ENCODE measurements at regions not wholly inside any gene's neighbourhood (a gene's known extent, or its start where the extent isn't known, plus 50 kb on each side); places are given as distances from the start of the nearest gene placed in this dataset.

DNA sequence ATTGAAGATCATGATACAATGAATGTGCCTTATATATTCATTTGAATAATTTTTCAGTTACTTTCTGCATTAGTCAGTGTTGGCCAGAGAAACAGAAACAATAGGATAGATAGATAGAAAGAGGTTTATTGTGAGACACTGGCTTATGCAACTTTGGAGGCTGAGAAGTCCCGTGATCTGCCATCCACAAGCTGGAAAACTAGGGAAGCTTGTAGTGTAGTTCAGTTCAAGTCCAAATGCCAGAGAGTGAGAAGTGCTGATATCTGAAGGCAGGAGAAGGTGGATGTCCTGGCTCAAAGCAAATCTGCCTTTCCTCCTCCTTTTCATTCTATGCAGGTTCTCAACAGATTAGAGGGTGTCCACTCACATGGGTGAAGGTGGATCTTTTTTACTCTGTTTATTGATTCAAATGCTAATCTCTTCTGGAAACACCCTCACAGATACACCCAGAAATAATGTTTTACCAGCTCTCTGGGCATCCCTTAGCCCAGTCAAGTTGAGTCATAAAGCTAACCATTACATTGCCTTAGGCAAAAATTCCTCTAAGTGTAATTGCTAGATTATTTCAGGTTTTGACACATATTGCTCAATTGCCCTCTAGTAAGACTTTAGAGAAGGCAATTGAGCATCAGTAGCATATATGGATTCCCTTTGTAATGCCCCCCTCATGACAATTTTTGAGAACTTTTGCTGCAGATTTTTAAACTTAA is 341.4 kb downstream of the LPIN1 start:
- H3K4me3 ChIP-seq (ENCODE audit: low read depth, low read length), result no peak overlapping the region
- DNase-seq (ENCODE audit: low read depth), result peak; percentile 16
- TF ChIP-seq POLR2A (IDR thresholded peaks at IDR 0.05; ENCODE audit: extremely low read depth, insufficient read length), result no peak
- TF ChIP-seq CTCF (IDR thresholded peaks at IDR 0.05; ENCODE audit: low read depth, low read length), result no peak

DNA sequence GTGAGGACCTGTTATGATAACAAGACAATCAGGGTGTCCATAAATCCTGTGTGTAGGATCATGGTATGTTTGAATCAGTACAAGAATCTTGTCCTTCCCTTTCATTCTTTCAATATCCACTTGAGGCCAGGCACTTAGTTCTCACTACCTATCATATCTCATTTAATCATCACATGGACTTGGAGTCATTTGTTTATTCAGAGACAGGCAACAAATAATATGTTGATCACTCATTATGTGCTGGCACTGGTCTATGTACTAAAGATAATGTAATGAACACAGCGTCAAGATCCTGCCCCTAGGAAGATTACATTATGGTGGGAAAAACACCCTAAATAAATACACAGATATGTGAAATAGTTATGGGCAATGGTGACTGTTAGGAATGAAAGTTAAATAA is 342.6 kb downstream of the LPIN1 start:
- TF ChIP-seq CTCF (IDR thresholded peaks at IDR 0.05; ENCODE audit: low read depth, low read length) (no peak), MYC (IDR thresholded peaks at IDR 0.05; ENCODE audit: low read depth, low read length) (no peak), POLR2A (IDR thresholded peaks at IDR 0.05; ENCODE audit: extremely low read depth, insufficient read length) (no peak)
- TF ChIP-seq, protein P1, sequence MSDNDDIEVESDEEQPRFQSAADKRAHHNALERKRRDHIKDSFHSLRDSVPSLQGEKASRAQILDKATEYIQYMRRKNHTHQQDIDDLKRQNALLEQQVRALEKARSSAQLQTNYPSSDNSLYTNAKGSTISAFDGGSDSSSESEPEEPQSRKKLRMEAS (IDR thresholded peaks at IDR 0.05; ENCODE audit: low read depth, low read length), result no peak
- no peak overlapping the region for H3K4me3 ChIP-seq (ENCODE audit: low read depth, low read length)
- DNase-seq (ENCODE audit: low read depth), result no peak

- DNase-seq (ENCODE audit: low read depth), result no peak
- TF ChIP-seq, protein P1 (IDR thresholded peaks at IDR 0.05; ENCODE audit: low read depth, low read length), result no peak
- no peak for TF ChIP-seq POLR2A (IDR thresholded peaks at IDR 0.05; ENCODE audit: extremely low read depth, insufficient read length)
- no peak for TF ChIP-seq CTCF (IDR thresholded peaks at IDR 0.05; ENCODE audit: low read depth, low read length)
- no peak for TF ChIP-seq MYC (IDR thresholded peaks at IDR 0.05; ENCODE audit: low read depth, low read length)
- H3K4me3 ChIP-seq (ENCODE audit: low read depth, low read length), result no peak overlapping the region
Measured at GRCh38 chr2:12089496-12089895, 343.1 kb downstream of the LPIN1 start.

- DNase-seq (ENCODE audit: low read depth), result no peak
- H3K4me3 ChIP-seq (ENCODE audit: low read depth, low read length), result no peak overlapping the region
- TF ChIP-seq MYC (IDR thresholded peaks at IDR 0.05; ENCODE audit: low read depth, low read length) (no peak), POLR2A (IDR thresholded peaks at IDR 0.05; ENCODE audit: extremely low read depth, insufficient read length) (no peak), CTCF (IDR thresholded peaks at IDR 0.05; ENCODE audit: low read depth, low read length) (no peak)
- TF ChIP-seq, protein P1 (IDR thresholded peaks at IDR 0.05; ENCODE audit: low read depth, low read length), result no peak
Measured at GRCh38 chr2:12090072-12090471, 343.6 kb downstream of the LPIN1 start.

DNA sequence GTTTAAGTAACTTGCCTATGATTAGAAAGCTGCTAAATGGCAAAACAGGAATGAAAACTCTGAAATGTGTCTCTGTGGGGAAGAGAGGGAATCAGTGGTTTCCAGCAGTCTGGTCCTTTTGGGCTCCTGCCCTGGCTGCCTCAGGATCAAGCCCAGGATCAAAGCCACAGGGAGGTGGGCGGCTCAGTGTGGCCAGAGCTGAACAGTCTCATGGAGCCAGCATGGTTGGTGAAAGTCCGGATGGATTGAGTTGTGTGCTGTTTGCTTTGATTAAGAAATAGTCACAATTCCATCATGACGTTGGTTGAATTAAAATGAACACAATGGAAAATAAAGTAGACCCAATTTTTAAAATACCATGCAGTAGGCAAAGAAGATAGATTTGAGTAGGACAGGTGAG is 344.2 kb downstream of the LPIN1 start:
- H3K4me3 ChIP-seq (ENCODE audit: low read depth, low read length), result no peak overlapping the region
- DNase-seq (ENCODE audit: low read depth), result no peak
- TF ChIP-seq POLR2A (IDR thresholded peaks at IDR 0.05; ENCODE audit: extremely low read depth, insufficient read length) (no peak), MYC (IDR thresholded peaks at IDR 0.05; ENCODE audit: low read depth, low read length) (no peak), CTCF (IDR thresholded peaks at IDR 0.05; ENCODE audit: low read depth, low read length) (no peak)
- TF ChIP-seq, protein P1 (IDR thresholded peaks at IDR 0.05; ENCODE audit: low read depth, low read length), result no peak
